ENCODE measurements at regions not wholly inside any gene's neighbourhood (a gene's known extent, or its start where the extent isn't known, plus 50 kb on each side); places are given as distances from the start of the nearest gene placed in this dataset.
A peak's percentile ranks its signal among the peaks of the same experiment; 100 is the strongest.
"Not testable (repeated sequence)": the region's sequence is repeated elsewhere in the genome, so short reads cannot be mapped to it uniquely, and the experiment has no call there.

DNA sequence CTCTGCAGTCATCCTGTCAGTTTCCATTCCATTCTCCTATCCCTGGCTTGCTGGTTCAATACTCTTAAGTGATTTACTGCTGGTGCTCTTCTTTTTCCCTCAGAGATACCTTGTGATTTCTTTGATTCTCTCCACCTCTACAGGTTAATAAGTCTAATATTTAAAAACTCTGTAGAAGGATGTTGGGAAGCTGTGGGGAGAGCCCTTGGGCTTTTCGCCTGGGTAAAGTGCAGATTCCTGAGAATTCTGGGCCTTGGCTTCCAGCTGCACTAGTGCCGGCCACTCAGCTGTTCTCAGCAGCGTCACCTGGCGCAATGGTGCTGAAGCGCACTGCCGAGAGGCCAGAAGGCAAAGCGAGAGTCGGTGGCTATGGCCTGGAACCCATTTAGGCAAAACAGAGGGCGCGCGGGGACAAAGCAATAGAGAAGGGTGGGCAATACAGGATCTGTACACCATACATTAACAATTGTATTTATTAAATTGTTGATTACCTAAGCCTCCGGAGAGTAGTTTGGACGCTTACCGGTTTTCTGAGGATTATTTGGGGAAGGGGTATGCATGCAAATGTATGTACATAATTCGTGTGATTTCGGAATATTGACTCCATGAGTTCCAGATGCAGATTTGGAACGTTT lies 130.3 kb downstream of the PPIAL4A start:
- H3K79me1 ChIP-seq (ENCODE audit: insufficient read depth, low read depth, low read length, poor library complexity, severe bottlenecking); H3K27me3 ChIP-seq (ENCODE audit: insufficient read depth, low read length); H4K8ac ChIP-seq (replicated peaks; ENCODE audit: insufficient read length, low read depth, low read length); H2AK5ac ChIP-seq (ENCODE audit: insufficient read length, low read length); H3K4me3 Mint-ChIP-seq; H2BK15ac ChIP-seq (ENCODE audit: low read depth, low read length); H3K4me2 ChIP-seq (ENCODE audit: insufficient read depth, insufficient read length, low read length); H4K20me1 ChIP-seq (ENCODE audit: control insufficient read depth, insufficient read depth, insufficient read length); H3K14ac ChIP-seq (ENCODE audit: insufficient read depth, low read length); H3K18ac ChIP-seq (ENCODE audit: insufficient read length, low read depth, low read length); H3K4me1 Mint-ChIP-seq; H3K4ac ChIP-seq (ENCODE audit: low read depth, low read length); H4K91ac ChIP-seq (ENCODE audit: insufficient read length, low read depth, low read length); H2BK5ac ChIP-seq (ENCODE audit: insufficient read length, low read length); H3K27ac ChIP-seq (ENCODE audit: insufficient read length, low read depth, low read length); H3K23me2 ChIP-seq (ENCODE audit: insufficient read length, low read depth, low read length, poor library complexity, severe bottlenecking); H3K23ac ChIP-seq (ENCODE audit: insufficient read length, low read depth, low read length); H3K79me2 ChIP-seq (ENCODE audit: insufficient read depth, low read length); H3K9ac ChIP-seq (ENCODE audit: extremely low read depth, insufficient read length, low read length); H3K9me3 ChIP-seq (ENCODE audit: control insufficient read depth, low read depth, low read length); H3K4me1 ChIP-seq (ENCODE audit: insufficient read depth, low read length); H2AFZ ChIP-seq (ENCODE audit: low read length); H2BK12ac ChIP-seq (ENCODE audit: insufficient read length, low read depth, low read length); H2BK20ac ChIP-seq (ENCODE audit: low read depth, low read length, poor library complexity, severe bottlenecking); H4K5ac ChIP-seq (ENCODE audit: insufficient read length, low read depth, low read length); DNase-seq; H3K27ac Mint-ChIP-seq; H3K56ac ChIP-seq (ENCODE audit: insufficient read length, low read depth, low read length); H3K36me3 Mint-ChIP-seq (ENCODE audit: insufficient read depth in 1 of 3, low read depth in 3 of 3); H3T11ph ChIP-seq (ENCODE audit: low read length); H3K9me3 Mint-ChIP-seq; H3K27me3 Mint-ChIP-seq (ENCODE audit: low read depth); H2BK120ac ChIP-seq (ENCODE audit: low read depth, low read length, poor library complexity, severe bottlenecking): not testable (repeated sequence)
- WGBS (ENCODE audit: extremely low coverage, insufficient read length, low lambda C conversion rate): no CpG with 5 or more reads among the region's 17 CpGs
- TF ChIP-seq, protein P1, sequence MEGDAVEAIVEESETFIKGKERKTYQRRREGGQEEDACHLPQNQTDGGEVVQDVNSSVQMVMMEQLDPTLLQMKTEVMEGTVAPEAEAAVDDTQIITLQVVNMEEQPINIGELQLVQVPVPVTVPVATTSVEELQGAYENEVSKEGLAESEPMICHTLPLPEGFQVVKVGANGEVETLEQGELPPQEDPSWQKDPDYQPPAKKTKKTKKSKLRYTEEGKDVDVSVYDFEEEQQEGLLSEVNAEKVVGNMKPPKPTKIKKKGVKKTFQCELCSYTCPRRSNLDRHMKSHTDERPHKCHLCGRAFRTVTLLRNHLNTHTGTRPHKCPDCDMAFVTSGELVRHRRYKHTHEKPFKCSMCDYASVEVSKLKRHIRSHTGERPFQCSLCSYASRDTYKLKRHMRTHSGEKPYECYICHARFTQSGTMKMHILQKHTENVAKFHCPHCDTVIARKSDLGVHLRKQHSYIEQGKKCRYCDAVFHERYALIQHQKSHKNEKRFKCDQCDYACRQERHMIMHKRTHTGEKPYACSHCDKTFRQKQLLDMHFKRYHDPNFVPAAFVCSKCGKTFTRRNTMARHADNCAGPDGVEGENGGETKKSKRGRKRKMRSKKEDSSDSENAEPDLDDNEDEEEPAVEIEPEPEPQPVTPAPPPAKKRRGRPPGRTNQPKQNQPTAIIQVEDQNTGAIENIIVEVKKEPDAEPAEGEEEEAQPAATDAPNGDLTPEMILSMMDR (conservative IDR thresholded peaks at IDR 0.05): peak; percentile 39; the same call in 2 of the 3 replicates

DNA sequence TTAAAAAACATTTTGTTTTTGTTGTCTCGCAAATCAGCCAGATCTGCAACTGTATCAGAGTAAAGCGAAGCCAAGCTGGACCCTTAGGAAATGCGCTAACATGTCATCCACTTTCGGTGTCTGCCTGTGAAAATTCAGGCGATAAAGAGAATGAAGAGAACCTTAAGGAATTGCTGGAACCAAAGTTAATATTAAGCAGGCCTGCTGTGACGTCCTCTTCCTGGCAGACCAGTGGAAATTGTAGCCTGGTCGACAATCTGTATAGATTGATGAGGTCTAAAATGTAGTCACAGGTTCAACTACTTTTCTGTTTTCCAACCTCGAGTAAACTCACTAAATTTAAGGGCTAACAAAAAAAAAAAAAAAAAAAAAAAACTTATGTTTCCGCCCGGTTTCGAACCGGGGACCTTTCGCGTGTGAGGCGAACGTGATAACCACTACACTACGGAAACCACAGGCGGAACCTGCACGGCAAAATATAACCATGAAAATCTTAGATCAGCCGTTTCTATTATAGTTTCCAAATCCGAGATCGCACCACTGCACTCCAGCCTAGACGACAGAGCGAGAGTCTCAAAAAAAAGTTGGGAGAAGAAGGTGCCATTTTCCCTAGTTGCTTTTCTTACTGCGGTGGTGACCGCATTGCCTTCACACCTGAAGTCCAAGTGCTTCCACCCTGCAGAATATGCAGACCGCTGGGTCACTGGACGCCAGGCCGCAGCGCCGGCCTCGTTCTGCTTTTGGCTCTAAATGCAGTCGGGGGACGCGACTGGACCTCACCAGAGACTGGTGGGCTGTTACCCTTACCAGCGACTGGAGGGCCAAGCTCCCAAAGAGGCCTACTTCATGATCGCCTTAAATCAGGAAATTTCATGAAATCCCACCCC lies 131.0 kb downstream of the PPIAL4A start:
- not testable (repeated sequence) for H2AFZ ChIP-seq (ENCODE audit: low read length); H3K36me3 Mint-ChIP-seq (ENCODE audit: insufficient read depth in 1 of 3, low read depth in 3 of 3); H3K4me1 ChIP-seq (ENCODE audit: insufficient read depth, low read length); H3K79me1 ChIP-seq (ENCODE audit: insufficient read depth, low read depth, low read length, poor library complexity, severe bottlenecking); H4K20me1 ChIP-seq (ENCODE audit: control insufficient read depth, insufficient read depth, insufficient read length); H4K8ac ChIP-seq (replicated peaks; ENCODE audit: insufficient read length, low read depth, low read length); H3K23me2 ChIP-seq (ENCODE audit: insufficient read length, low read depth, low read length, poor library complexity, severe bottlenecking); H3K9me3 Mint-ChIP-seq; H3K18ac ChIP-seq (ENCODE audit: insufficient read length, low read depth, low read length); H2BK120ac ChIP-seq (ENCODE audit: low read depth, low read length, poor library complexity, severe bottlenecking); H3K4ac ChIP-seq (ENCODE audit: low read depth, low read length); H3K56ac ChIP-seq (ENCODE audit: insufficient read length, low read depth, low read length); H3K9me3 ChIP-seq (ENCODE audit: control insufficient read depth, low read depth, low read length); H2BK15ac ChIP-seq (ENCODE audit: low read depth, low read length); H3T11ph ChIP-seq (ENCODE audit: low read length); H2BK12ac ChIP-seq (ENCODE audit: insufficient read length, low read depth, low read length); H3K27me3 ChIP-seq (ENCODE audit: insufficient read depth, low read length); H4K5ac ChIP-seq (ENCODE audit: insufficient read length, low read depth, low read length); H3K27ac ChIP-seq (ENCODE audit: insufficient read length, low read depth, low read length); H3K27me3 Mint-ChIP-seq (ENCODE audit: low read depth); H4K91ac ChIP-seq (ENCODE audit: insufficient read length, low read depth, low read length); H3K4me1 Mint-ChIP-seq; H3K79me2 ChIP-seq (ENCODE audit: insufficient read depth, low read length); H2AK5ac ChIP-seq (ENCODE audit: insufficient read length, low read length); H3K9ac ChIP-seq (ENCODE audit: extremely low read depth, insufficient read length, low read length); H2BK20ac ChIP-seq (ENCODE audit: low read depth, low read length, poor library complexity, severe bottlenecking); H3K14ac ChIP-seq (ENCODE audit: insufficient read depth, low read length); H3K23ac ChIP-seq (ENCODE audit: insufficient read length, low read depth, low read length); H2BK5ac ChIP-seq (ENCODE audit: insufficient read length, low read length)
- Mint-ChIP-seq H3K4me3 (peak overlapping the region; percentile 75 to 83), H3K27ac (peak overlapping the region in 2 of 3 experiments; percentile 44 to 64; a peak in 2 of 7 replicates)
- peak; percentile 37 for DNase-seq
- WGBS (ENCODE audit: extremely low coverage, insufficient read length, low lambda C conversion rate): no CpG with 5 or more reads among the region's 37 CpGs
- H3K4me2 ChIP-seq (ENCODE audit: insufficient read depth, insufficient read length, low read length): peak overlapping the region; percentile 16
